ENCODE measurements at regions not wholly inside any gene's neighbourhood (a gene's known extent, or its start where the extent isn't known, plus 50 kb on each side); places are given as distances from the start of the nearest gene placed in this dataset.

GRCh38 chr3:117170094-117170493, 460.5 kb downstream of the TUSC7 start:
- Histone ChIP-seq H3K27ac (no peak overlapping the region), H3K36me3 (no peaks in the 10 kb centered on the region), H3K27me3 (replicated peaks in 1 of 7) (no peaks in the 10 kb centered on the region), H3K4me1 (no peaks in the 10 kb centered on the region), H3K4me3 (no peak overlapping the region), H3K9me3 (peaks cover 0 to 4% (median 0%) of the 10 kb centered on the region in 8 donors)
- DNase-seq, result no peak
- intact Hi-C loops (cut with DNase I; ENCODE audit: low total_unique reads), result no loop called here
- TF ChIP-seq POLR2AphosphoS5 (IDR thresholded peaks at IDR 0.05), result no peak
- no peak for TF ChIP-seq CTCF (IDR thresholded peaks at IDR 0.05 in 8 of 11, conservative IDR thresholded peaks at IDR 0.05 in 3 of 11)
- TF ChIP-seq POLR2A (IDR thresholded peaks at IDR 0.05), result no peak

GRCh38 chr3:117171124-117171523, 461.5 kb downstream of the TUSC7 start:
- Histone ChIP-seq H3K36me3 (no peaks in the 10 kb centered on the region), H3K4me3 (no peak overlapping the region), H3K9me3 (peaks cover 0 to under 1% (median 0%) of the 10 kb centered on the region in 8 donors), H3K27me3 (replicated peaks in 1 of 7) (no peaks in the 10 kb centered on the region), H3K27ac (no peak overlapping the region), H3K4me1 (no peaks in the 10 kb centered on the region)
- intact Hi-C loops (cut with DNase I; ENCODE audit: low total_unique reads), result no loop called here
- no peak for DNase-seq
- TF ChIP-seq CTCF (IDR thresholded peaks at IDR 0.05 in 8 of 11, conservative IDR thresholded peaks at IDR 0.05 in 3 of 11) (no peak), POLR2A (IDR thresholded peaks at IDR 0.05) (no peak)

- no peak for DNase-seq
- WGBS, 5 donors, result 75 to 91% (median 77%) methylated on average over 1 of the region's 1 CpG
- TF ChIP-seq POLR2AphosphoS5 (IDR thresholded peaks at IDR 0.05) (no peak), CTCF (IDR thresholded peaks at IDR 0.05 in 8 of 11, conservative IDR thresholded peaks at IDR 0.05 in 3 of 11) (no peak), POLR2A (IDR thresholded peaks at IDR 0.05) (no peak)
- Histone ChIP-seq H3K4me1 (no peaks in the 10 kb centered on the region), H3K27me3 (replicated peaks in 1 of 7) (no peaks in the 10 kb centered on the region), H3K27ac (no peak overlapping the region), H3K9me3 (no peaks in the 10 kb centered on the region), H3K36me3 (no peaks in the 10 kb centered on the region), H3K4me3 (no peak overlapping the region)
- intact Hi-C loops (cut with DNase I; ENCODE audit: low total_unique reads), result no loop called here
Measured at GRCh38 chr3:117172426-117172825, 462.8 kb downstream of the TUSC7 start.

- H3K4me3 ChIP-seq, result no peak overlapping the region
- H3K27ac ChIP-seq, result no peak overlapping the region
- TF ChIP-seq CTCF (IDR thresholded peaks at IDR 0.05 in 8 of 11, conservative IDR thresholded peaks at IDR 0.05 in 3 of 11) (no peak), POLR2A (IDR thresholded peaks at IDR 0.05) (no peak), POLR2AphosphoS5 (IDR thresholded peaks at IDR 0.05) (no peak)
- no peaks in the 10 kb centered on the region for H3K36me3 ChIP-seq
- no peaks in the 10 kb centered on the region for H3K9me3 ChIP-seq
- no peaks in the 10 kb centered on the region for H3K27me3 ChIP-seq (replicated peaks in 1 of 7)
- WGBS, 5 donors, result 48 to 71% (median 52%) methylated on average over 1 of the region's 1 CpG
- intact Hi-C loops (cut with DNase I; ENCODE audit: low total_unique reads), result no loop called here
- H3K4me1 ChIP-seq, result no peaks in the 10 kb centered on the region
- DNase-seq, result no peak
Measured at GRCh38 chr3:117181222-117181621, 471.6 kb downstream of the TUSC7 start.

Data from spleen (tissue), 11 donors.